ENCODE measurements at regions not wholly inside any gene's neighbourhood (a gene's known extent, or its start where the extent isn't known, plus 50 kb on each side); places are given as distances from the start of the nearest gene placed in this dataset.
A peak's percentile ranks its signal among the peaks of the same experiment; 100 is the strongest.

DNA sequence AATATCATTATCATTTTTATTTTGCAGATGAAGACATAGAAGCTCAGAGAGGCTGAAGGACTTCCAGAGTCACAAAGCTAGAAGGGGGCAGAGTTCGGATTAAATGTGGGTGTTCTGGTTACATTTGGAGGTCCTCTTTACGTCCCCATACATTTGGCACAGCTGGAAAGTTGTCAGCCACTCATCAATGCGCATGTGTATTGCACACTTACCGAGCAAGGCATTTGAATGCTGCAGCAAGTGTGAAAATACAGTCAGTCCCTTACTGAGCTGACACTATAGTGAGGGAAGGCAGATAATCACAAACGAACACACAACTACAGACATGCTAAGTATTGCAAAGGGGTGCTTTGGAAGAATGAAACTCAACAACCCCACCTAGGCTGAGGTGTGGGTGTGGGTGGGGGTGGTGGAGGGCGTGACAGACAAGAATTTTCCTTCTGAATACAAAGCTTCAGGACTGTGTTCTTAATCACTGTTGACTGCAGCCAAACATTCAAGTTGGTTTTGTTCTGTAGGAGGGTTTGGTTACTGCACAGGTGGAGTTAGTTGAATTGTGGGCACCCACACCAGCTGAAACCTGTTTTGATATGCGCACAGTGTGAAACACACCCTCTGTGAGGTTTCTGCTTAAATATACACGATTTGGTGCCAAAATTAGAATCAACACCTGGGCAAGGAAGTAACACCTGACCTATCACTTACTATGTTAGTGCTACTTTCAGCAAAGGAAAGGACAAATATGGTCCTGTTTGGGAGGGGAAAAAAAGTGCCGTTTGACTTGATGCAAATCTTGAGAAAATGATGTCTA, 72.4 kb downstream of the COQ2 start:
- TF ChIP-seq CEBPB (IDR thresholded peaks at IDR 0.05; ENCODE audit: low read depth) (no peak), EGR1 (IDR thresholded peaks at IDR 0.05; ENCODE audit: low read depth) (no peak), SRF (IDR thresholded peaks at IDR 0.05; ENCODE audit: low read depth) (peak; percentile 52; the same call in 1 of the 2 replicates), ELF1 (IDR thresholded peaks at IDR 0.05; ENCODE audit: borderline replicate concordance, low read depth) (no peak)
- TF ChIP-seq, protein P1, sequence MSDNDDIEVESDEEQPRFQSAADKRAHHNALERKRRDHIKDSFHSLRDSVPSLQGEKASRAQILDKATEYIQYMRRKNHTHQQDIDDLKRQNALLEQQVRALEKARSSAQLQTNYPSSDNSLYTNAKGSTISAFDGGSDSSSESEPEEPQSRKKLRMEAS (IDR thresholded peaks at IDR 0.05): no peak
- ChIA-PET CTCF (no interaction called here), POLR2A (no interaction called here), RAD21 (ENCODE audit: low non-redundant PET in 1 of 2, low total read pairs in 2 of 2, uncharacterized antibody in 2 of 2, unreplicated experiment in 2 of 2) (no interaction called here)
- intact Hi-C loops (cut with micrococcal nuclease): no loop called here
- H4K20me1 ChIP-seq (ENCODE audit: insufficient read depth): no peaks in the 10 kb centered on the region
- no peak overlapping the region for H2AFZ ChIP-seq (ENCODE audit: low read depth, low read length, poor library complexity, severe bottlenecking)
- no peak overlapping the region for H3K4me3 ChIP-seq (replicated peaks in 1 of 2; ENCODE audit: low read depth in 1 of 2, low read length in 2 of 2)
- H3K27me3 ChIP-seq (ENCODE audit: insufficient read depth, low read length): no peaks in the 10 kb centered on the region
- H3K79me2 ChIP-seq (ENCODE audit: insufficient read depth, low read length): no peaks in the 10 kb centered on the region
- no peaks in the 10 kb centered on the region; a peak in 1 of 4 replicates for H3K9me3 ChIP-seq (ENCODE audit: control insufficient read depth in 1 of 2, insufficient read depth in 1 of 2, low read depth in 1 of 2, low read length in 2 of 2)
- DNase-seq (ENCODE audit: low read depth, low spot score): no peak
- peaks cover 0 to 4% of the 10 kb centered on the region in 2 experiments; a peak in 1 of 4 replicates for H3K36me3 ChIP-seq (ENCODE audit: control insufficient read depth in 1 of 2, insufficient read depth in 2 of 2, low read length in 2 of 2)
- BruUV-seq (replicated peaks): no TSS peak
- H3K27ac ChIP-seq (ENCODE audit: low read depth, low read length): no peak overlapping the region
- H3K9me2 ChIP-seq (ENCODE audit: insufficient read depth): no peaks in the 10 kb centered on the region
- peaks cover 27 to 56% of the 10 kb centered on the region in 2 experiments for H3K4me1 ChIP-seq (ENCODE audit: control insufficient read depth in 1 of 2, insufficient read depth in 2 of 2, low read length in 2 of 2)
- peak overlapping the region; percentile 34 for H3K4me2 ChIP-seq (ENCODE audit: low read length)
- no peak overlapping the region for H3K9ac ChIP-seq (ENCODE audit: low read length)
- ATAC-seq: no peak

DNA sequence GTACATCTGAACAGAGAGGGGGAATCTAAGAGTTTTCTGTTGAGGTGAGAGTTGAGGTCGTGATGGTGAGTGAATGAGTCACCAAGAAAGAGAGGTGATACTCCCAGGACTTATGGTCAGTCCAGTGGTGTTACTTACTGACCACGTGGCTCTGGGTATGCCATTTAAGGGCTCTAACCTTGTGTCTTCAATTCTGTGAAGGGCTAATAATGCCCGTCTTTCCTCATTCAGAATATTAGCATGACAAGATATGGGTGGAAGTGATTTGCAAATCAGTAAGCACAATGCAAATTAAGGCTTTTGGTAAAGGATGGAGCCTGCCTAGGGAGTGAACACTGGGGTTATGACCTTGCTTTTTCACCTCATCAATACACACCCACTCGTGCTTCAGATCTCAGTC, 75.2 kb downstream of the COQ2 start:
- RAD21 ChIA-PET (ENCODE audit: low non-redundant PET in 1 of 2, low total read pairs in 2 of 2, uncharacterized antibody in 2 of 2, unreplicated experiment in 2 of 2): no interaction called here
- ATAC-seq: no peak
- Histone ChIP-seq H3K79me2 (ENCODE audit: insufficient read depth, low read length) (no peaks in the 10 kb centered on the region), H3K9me3 (ENCODE audit: control insufficient read depth in 1 of 2, insufficient read depth in 1 of 2, low read depth in 1 of 2, low read length in 2 of 2) (no peaks in the 10 kb centered on the region; a peak in 1 of 4 replicates), H3K27me3 (ENCODE audit: insufficient read depth, low read length) (no peaks in the 10 kb centered on the region), H3K9ac (ENCODE audit: low read length) (no peak overlapping the region), H4K20me1 (ENCODE audit: insufficient read depth) (no peaks in the 10 kb centered on the region), H3K36me3 (ENCODE audit: control insufficient read depth in 1 of 2, insufficient read depth in 2 of 2, low read length in 2 of 2) (peaks cover 0 to 4% of the 10 kb centered on the region in 2 experiments; a peak in 1 of 4 replicates), H3K4me2 (ENCODE audit: low read length) (peak overlapping the region; percentile 62), H3K27ac (ENCODE audit: low read depth, low read length) (no peak overlapping the region), H3K4me3 (replicated peaks in 1 of 2; ENCODE audit: low read depth in 1 of 2, low read length in 2 of 2) (no peak overlapping the region), H3K4me1 (ENCODE audit: control insufficient read depth in 1 of 2, insufficient read depth in 2 of 2, low read length in 2 of 2) (peaks cover 38 to 63% of the 10 kb centered on the region in 2 experiments), H2AFZ (ENCODE audit: low read depth, low read length, poor library complexity, severe bottlenecking) (no peak overlapping the region), H3K9me2 (ENCODE audit: insufficient read depth) (no peaks in the 10 kb centered on the region)
- no TSS peak for BruUV-seq (replicated peaks)
- intact Hi-C loops (cut with micrococcal nuclease): no loop called here
- DNase-seq (ENCODE audit: low read depth, low spot score): no peak
- POLR2A ChIA-PET: no interaction called here
- CTCF ChIA-PET: no interaction called here
- TF ChIP-seq EZH2phosphoT487 (IDR thresholded peaks at IDR 0.05; ENCODE audit: borderline replicate concordance) (no peak), FOSL1 (IDR thresholded peaks at IDR 0.05; ENCODE audit: low read depth) (no peak), CBX3 (IDR thresholded peaks at IDR 0.05; ENCODE audit: low read depth) (no peak), ELF1 (IDR thresholded peaks at IDR 0.05; ENCODE audit: borderline replicate concordance, low read depth) (no peak), ZNF274 (IDR thresholded peaks at IDR 0.05; ENCODE audit: low read depth, low read length) (no peak), CEBPB (IDR thresholded peaks at IDR 0.05; ENCODE audit: low read depth) (no peak), EZH2 (IDR thresholded peaks at IDR 0.05) (no peak), POLR2AphosphoS5 (IDR thresholded peaks at IDR 0.05; ENCODE audit: low read depth, low read length) (no peak), RAD21 (IDR thresholded peaks at IDR 0.05; ENCODE audit: low read depth) (no peak)
- TF ChIP-seq, protein P2, sequence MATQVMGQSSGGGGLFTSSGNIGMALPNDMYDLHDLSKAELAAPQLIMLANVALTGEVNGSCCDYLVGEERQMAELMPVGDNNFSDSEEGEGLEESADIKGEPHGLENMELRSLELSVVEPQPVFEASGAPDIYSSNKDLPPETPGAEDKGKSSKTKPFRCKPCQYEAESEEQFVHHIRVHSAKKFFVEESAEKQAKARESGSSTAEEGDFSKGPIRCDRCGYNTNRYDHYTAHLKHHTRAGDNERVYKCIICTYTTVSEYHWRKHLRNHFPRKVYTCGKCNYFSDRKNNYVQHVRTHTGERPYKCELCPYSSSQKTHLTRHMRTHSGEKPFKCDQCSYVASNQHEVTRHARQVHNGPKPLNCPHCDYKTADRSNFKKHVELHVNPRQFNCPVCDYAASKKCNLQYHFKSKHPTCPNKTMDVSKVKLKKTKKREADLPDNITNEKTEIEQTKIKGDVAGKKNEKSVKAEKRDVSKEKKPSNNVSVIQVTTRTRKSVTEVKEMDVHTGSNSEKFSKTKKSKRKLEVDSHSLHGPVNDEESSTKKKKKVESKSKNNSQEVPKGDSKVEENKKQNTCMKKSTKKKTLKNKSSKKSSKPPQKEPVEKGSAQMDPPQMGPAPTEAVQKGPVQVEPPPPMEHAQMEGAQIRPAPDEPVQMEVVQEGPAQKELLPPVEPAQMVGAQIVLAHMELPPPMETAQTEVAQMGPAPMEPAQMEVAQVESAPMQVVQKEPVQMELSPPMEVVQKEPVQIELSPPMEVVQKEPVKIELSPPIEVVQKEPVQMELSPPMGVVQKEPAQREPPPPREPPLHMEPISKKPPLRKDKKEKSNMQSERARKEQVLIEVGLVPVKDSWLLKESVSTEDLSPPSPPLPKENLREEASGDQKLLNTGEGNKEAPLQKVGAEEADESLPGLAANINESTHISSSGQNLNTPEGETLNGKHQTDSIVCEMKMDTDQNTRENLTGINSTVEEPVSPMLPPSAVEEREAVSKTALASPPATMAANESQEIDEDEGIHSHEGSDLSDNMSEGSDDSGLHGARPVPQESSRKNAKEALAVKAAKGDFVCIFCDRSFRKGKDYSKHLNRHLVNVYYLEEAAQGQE (IDR thresholded peaks at IDR 0.05; ENCODE audit: low read depth): no peak
- TF ChIP-seq, protein P3, sequence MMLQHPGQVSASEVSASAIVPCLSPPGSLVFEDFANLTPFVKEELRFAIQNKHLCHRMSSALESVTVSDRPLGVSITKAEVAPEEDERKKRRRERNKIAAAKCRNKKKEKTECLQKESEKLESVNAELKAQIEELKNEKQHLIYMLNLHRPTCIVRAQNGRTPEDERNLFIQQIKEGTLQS (IDR thresholded peaks at IDR 0.05): no peak
